ENCODE measurements at regions not wholly inside any gene's neighbourhood (a gene's known extent, or its start where the extent isn't known, plus 50 kb on each side); places are given as distances from the start of the nearest gene placed in this dataset.

DNA sequence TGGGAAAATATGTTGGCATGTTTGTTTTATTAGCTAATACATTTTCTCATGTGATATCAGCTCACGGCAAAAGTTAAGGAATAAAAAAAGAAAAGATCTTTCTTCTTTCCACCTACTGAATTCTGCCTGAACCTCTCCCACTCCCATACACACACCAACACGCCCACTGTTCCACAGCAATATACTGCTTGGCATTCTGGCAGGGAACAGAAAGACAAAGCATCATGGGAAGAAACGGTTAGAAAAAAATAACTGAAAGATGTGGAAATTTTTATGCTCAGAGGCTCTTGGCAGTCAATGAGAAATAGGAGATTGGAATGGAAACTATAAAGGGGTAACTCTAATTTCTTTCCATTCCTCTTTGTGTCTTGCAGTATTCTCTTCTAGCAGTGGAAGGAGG is 268.5 kb downstream of the FOXG1 start:
- TF ChIP-seq, protein P1, sequence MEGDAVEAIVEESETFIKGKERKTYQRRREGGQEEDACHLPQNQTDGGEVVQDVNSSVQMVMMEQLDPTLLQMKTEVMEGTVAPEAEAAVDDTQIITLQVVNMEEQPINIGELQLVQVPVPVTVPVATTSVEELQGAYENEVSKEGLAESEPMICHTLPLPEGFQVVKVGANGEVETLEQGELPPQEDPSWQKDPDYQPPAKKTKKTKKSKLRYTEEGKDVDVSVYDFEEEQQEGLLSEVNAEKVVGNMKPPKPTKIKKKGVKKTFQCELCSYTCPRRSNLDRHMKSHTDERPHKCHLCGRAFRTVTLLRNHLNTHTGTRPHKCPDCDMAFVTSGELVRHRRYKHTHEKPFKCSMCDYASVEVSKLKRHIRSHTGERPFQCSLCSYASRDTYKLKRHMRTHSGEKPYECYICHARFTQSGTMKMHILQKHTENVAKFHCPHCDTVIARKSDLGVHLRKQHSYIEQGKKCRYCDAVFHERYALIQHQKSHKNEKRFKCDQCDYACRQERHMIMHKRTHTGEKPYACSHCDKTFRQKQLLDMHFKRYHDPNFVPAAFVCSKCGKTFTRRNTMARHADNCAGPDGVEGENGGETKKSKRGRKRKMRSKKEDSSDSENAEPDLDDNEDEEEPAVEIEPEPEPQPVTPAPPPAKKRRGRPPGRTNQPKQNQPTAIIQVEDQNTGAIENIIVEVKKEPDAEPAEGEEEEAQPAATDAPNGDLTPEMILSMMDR (IDR thresholded peaks at IDR 0.05) = no peak
- no peak for TF ChIP-seq POLR2A (IDR thresholded peaks at IDR 0.05)
